ENCODE measurements at regions not wholly inside any gene's neighbourhood (a gene's known extent, or its start where the extent isn't known, plus 50 kb on each side); places are given as distances from the start of the nearest gene placed in this dataset.

DNA sequence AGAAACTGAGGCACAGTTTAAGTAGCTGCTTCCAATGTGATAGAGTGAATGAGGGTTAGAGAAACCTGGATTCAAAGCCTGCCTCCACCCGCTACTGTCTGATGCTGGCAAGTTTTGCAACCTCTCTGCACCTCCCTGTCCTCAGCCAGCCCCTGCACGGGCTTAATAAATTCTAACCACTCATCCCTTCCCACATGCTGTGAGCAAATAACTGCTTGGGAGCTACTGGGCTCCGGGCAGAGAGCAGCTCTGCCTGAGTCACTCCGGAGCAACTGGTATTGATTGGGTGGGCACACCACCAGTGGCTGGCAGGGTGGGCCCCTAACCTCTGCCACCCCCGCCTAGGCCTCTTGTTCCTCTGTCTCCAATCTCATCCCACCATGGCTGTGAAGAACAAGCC lies 104.3 kb upstream of the SYT13 start:
- peaks cover 0 to 17% of the 10 kb centered on the region in 2 experiments; a peak in 1 of 4 replicates for H3K4me1 Mint-ChIP-seq
- no CpG with 5 or more reads among the region's 5 CpGs for WGBS (ENCODE audit: extremely low coverage, insufficient read length, low lambda C conversion rate)

More for the DNA sequence above, 104.3 kb upstream of the SYT13 start:
- Histone ChIP-seq H3K9ac (ENCODE audit: extremely low read depth, insufficient read length, low read length) (no peak overlapping the region), H4K5ac (ENCODE audit: insufficient read length, low read depth, low read length) (no peak overlapping the region), H2AK5ac (ENCODE audit: insufficient read length, low read length) (no peak overlapping the region), H3K14ac (ENCODE audit: insufficient read depth, low read length) (no peak overlapping the region; the same call in 1 of the 2 replicates), H3K27me3 (ENCODE audit: insufficient read depth, low read length) (no peaks in the 10 kb centered on the region), H3K27ac (ENCODE audit: insufficient read length, low read depth, low read length) (no peak overlapping the region), H2BK15ac (ENCODE audit: low read depth, low read length) (no peak overlapping the region), H3K23me2 (ENCODE audit: insufficient read length, low read depth, low read length, poor library complexity, severe bottlenecking) (no peaks in the 10 kb centered on the region), H3K79me2 (ENCODE audit: insufficient read depth, low read length) (no peaks in the 10 kb centered on the region), H3K4ac (ENCODE audit: low read depth, low read length) (no peak overlapping the region), H3K23ac (ENCODE audit: insufficient read length, low read depth, low read length) (no peak overlapping the region), H2BK20ac (ENCODE audit: low read depth, low read length, poor library complexity, severe bottlenecking) (no peak overlapping the region), H4K8ac (replicated peaks; ENCODE audit: insufficient read length, low read depth, low read length) (no peak overlapping the region), H4K20me1 (ENCODE audit: control insufficient read depth, insufficient read depth, insufficient read length) (no peaks in the 10 kb centered on the region), H2BK12ac (ENCODE audit: insufficient read length, low read depth, low read length) (no peak overlapping the region), H3K56ac (ENCODE audit: insufficient read length, low read depth, low read length) (no peak overlapping the region), H3T11ph (ENCODE audit: low read length) (no peak overlapping the region), H3K4me1 (ENCODE audit: insufficient read depth, low read length) (no peaks in the 10 kb centered on the region; the same call in 1 of the 2 replicates), H3K79me1 (ENCODE audit: insufficient read depth, low read depth, low read length, poor library complexity, severe bottlenecking) (no peaks in the 10 kb centered on the region), H2BK5ac (ENCODE audit: insufficient read length, low read length) (no peak overlapping the region), H2BK120ac (ENCODE audit: low read depth, low read length, poor library complexity, severe bottlenecking) (no peak overlapping the region), H4K91ac (ENCODE audit: insufficient read length, low read depth, low read length) (no peak overlapping the region), H3K9me3 (ENCODE audit: control insufficient read depth, low read depth, low read length) (no peaks in the 10 kb centered on the region), H3K18ac (ENCODE audit: insufficient read length, low read depth, low read length) (no peak overlapping the region), H2AFZ (ENCODE audit: low read length) (no peak overlapping the region), H3K4me2 (ENCODE audit: insufficient read depth, insufficient read length, low read length) (no peak overlapping the region)
- TF ChIP-seq, protein P1, sequence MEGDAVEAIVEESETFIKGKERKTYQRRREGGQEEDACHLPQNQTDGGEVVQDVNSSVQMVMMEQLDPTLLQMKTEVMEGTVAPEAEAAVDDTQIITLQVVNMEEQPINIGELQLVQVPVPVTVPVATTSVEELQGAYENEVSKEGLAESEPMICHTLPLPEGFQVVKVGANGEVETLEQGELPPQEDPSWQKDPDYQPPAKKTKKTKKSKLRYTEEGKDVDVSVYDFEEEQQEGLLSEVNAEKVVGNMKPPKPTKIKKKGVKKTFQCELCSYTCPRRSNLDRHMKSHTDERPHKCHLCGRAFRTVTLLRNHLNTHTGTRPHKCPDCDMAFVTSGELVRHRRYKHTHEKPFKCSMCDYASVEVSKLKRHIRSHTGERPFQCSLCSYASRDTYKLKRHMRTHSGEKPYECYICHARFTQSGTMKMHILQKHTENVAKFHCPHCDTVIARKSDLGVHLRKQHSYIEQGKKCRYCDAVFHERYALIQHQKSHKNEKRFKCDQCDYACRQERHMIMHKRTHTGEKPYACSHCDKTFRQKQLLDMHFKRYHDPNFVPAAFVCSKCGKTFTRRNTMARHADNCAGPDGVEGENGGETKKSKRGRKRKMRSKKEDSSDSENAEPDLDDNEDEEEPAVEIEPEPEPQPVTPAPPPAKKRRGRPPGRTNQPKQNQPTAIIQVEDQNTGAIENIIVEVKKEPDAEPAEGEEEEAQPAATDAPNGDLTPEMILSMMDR (conservative IDR thresholded peaks at IDR 0.05), result no peak
- H3K27ac Mint-ChIP-seq, result no peak overlapping the region; a peak in 1 of 7 replicates
- no peak overlapping the region for H3K4me3 Mint-ChIP-seq
- DNase-seq, result no peak
- H3K9me3 Mint-ChIP-seq, result no peaks in the 10 kb centered on the region; a peak in 1 of 5 replicates
- H3K36me3 Mint-ChIP-seq (ENCODE audit: insufficient read depth in 1 of 3, low read depth in 3 of 3), result no peaks in the 10 kb centered on the region
- peaks cover 2% of the 10 kb centered on the region for H3K27me3 Mint-ChIP-seq (ENCODE audit: low read depth)

Data from H9 (cell line).